Endometrium (tissue), 2 donors: ENCODE measurements at regions not wholly inside any gene's neighbourhood (a gene's known extent, or its start where the extent isn't known, plus 50 kb on each side); places are given as distances from the start of the nearest gene placed in this dataset.
"Not testable (repeated sequence)": the region's sequence is repeated elsewhere in the genome, so short reads cannot be mapped to it uniquely, and the experiment has no call there.

ENCODE experiments used
- FAIRE-seq: peaks from 2 replicates; lab custom pipeline; 2012; peaks lifted over from hg19 to GRCh38; lab: Jason Lieb, UNC
- donor health status: control.
- donor health status: control.

DNA sequence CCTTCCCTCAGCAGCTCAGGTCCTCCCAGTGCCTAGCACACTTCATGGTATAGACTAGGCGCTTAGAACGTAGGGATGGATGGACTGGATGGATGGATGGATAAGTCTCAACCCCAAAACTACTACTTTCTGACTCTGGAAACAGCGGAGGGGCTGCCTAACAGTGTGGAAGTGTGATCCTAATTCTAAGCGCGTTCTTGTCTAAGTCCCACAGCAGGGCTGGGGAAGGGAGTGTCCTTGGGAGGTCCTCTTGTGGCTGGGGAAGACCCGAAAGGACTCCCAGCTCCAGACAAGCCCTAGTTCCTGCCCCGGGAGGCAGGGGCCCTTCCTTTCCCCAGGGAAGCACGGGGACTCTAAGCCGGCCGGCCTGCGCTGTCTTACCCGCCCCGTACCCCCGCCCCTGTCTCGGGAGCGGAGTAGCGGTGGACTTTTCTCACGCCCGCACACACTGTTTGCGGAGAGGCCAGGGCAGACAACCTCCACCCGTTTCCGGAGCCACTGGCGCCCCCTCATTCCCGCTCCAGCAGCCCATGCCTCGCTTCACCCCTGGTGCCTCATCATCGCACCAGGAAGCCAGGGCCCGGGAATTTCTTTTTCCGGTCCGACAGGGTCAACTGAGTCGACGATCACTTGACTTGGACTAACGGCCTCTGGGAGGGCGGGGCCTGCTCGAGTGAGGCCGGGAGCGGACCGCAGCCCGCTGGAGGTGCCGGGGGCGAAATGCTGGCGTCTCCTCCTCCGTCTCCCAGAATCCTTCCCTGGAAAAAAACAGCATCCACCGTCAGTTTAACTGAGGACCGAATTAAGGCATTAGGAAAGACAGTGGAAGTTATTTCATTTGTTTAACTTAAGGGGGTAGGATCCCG lies 133.3 kb downstream of the TBC1D2B start:
- peak; percentile 93 for FAIRE-seq

DNA sequence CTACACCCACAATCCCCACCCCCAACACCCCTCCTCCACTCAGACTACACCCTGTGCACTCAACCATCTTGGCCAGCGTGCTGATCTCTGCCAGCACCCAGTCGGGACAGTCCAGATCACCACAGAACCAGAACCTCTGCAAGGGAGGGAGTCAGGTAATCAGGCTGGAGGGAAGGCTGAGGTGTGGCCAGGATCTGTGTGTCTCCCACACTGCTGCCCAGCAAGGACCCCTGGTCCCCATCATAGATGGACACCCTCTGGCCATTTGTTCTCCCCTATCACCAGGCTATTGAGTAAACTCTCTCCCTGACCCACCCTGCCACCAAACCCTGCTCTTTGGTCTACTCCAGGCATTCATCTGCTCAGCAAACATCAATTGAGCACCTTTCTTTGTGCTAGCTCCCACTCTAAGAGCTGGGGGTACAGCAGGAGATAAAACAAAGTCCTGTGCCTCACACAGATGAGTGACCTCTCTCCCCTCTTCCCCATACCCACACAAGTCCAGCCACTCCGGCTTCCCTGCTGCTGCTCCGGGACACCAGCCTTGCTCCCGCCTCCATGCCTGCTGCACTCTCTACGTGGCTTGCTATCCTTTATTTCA lies 134.8 kb downstream of the TBC1D2B start:
- FAIRE-seq: no peak

GRCh38 chr15:77941090-77941827 lies 136.3 kb downstream of the TBC1D2B start:
- not testable (repeated sequence) for FAIRE-seq

- no peak for FAIRE-seq
Observed at GRCh38 chr15:77940381-77940947, 137.0 kb downstream of the TBC1D2B start.

DNA sequence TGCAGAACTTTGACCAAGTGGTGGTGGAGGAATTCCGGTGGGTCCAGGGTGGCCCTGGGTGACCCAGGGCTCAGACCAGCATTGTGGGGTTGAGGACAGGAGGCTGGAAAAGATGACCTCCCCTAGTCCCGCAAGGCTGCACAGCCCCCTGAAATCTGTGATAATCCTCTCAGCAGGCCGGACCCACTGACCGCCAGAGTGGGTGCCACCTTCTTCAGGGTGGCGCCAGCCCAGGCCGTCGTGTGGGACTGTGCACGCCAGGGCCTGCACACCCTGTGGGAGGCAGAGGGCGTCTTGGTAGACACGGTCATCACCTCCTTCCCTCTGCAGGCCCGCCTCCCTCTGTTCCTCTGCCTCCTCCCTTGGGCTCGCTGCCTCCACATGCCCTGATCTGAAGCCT lies 137.7 kb downstream of the TBC1D2B start:
- no peak for FAIRE-seq

DNA sequence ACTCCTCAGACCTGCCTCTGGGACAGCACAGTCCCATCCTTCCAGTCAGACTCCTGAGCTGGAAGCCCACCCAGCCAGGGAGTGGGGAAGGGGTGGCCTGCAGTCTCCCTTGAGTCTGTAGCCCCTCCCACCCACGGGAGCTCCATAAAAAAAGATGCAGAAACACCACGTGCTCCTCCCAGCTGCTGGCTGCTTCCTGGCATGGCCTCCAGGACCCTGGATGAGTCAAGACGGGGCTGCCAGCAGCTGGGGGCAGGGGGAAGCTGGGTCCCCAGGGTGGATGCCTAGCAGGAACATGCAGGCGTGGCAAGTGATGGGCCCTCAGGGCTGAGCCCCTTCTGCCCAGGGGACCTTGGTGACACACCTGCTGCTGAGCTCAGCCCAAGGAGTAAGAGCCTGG lies 138.5 kb downstream of the TBC1D2B start:
- FAIRE-seq: not testable (repeated sequence)

GRCh38 chr15:77938546-77938945 lies 139.0 kb downstream of the TBC1D2B start:
- FAIRE-seq: not testable (repeated sequence)

DNA sequence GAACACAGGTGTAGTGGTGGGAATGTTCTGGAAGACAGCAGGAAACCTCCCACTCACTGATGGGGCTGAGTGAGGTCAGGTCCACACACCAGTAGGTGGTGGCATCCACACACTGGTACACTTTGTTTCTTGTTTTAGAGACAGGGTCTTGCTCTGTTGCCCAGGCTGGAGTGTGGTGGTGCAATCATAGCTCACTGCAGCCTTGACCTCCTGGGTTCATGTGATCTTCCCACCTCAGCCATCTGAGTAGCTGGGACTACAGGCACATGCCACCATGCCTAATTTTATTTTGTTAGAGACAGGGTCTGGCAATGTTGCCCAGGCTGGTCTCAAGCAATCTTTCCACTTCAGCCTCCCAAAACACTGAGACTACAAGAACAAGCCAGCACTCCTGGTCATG lies 140.9 kb downstream of the TBC1D2B start:
- FAIRE-seq: not testable (repeated sequence)

GRCh38 chr15:77934516-77934915 lies 143.0 kb downstream of the TBC1D2B start:
- not testable (repeated sequence) for FAIRE-seq

GRCh38 chr15:77930907-77931306 lies 146.6 kb downstream of the TBC1D2B start:
- not testable (repeated sequence) for FAIRE-seq

GRCh38 chr15:77930490-77930889 lies 147.0 kb downstream of the TBC1D2B start:
- not testable (repeated sequence) for FAIRE-seq

DNA sequence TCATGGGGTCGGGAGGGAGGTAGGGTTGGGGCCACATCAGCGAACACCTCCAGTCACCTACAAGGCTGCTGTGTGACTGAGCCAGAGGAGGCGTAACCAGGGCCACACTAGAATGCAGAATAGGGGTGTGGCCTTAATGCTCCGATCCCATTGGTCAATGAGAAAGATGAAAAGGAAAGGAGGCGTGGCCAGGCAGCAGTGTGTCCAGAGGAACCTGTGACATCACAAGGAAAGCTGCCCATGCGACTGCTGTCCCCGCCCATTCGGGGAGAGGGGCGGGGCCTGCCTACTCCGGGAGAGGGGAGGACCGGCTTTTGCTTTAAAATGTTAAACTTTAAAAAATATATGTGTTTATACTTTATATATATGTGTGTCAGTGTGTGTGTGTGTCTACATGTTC lies 150.7 kb downstream of the TBC1D2B start:
- not testable (repeated sequence) for FAIRE-seq

DNA sequence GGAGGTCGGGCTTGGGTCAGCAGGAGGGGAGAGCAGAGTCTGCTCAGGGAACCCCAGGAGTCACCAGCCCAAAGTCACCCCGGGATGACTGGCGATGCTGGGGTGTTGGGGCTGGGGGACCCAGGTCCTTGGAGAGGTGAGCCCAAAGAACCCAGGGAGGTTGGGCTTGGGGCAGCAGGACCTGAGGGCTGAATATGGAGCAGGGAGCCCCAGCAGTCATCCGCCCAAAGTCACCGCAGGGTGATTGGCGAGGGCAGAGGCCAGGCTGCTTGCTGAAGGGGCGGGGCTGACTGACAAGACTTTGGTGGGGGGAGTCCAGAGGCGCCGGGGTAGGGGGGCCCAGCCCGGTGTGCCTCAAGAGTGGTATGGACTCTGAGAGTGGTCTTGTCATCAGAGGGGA lies 151.2 kb downstream of the TBC1D2B start:
- not testable (repeated sequence) for FAIRE-seq

GRCh38 chr15:77925101-77925500 lies 152.4 kb downstream of the TBC1D2B start:
- FAIRE-seq: not testable (repeated sequence)

DNA sequence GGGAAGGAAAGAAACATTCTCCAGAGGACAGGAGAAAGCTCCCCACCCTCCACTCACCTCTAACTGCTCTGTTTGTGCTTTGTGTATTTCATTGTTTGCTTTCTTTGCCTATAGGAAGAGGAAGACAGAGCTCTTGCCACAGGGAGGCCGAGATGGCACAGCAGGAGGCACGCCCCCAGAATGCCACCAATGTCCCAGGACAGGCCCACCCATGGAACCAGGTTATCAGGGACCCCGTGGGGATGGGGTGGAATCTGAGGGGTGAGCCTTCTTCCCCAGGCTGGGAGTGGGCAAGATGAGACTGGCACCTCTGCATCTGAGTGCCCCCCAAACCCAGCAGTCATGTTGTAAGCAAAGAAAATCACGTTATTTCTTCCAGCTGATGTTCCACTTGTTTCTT lies 155.8 kb downstream of the TBC1D2B start:
- no peak for FAIRE-seq

GRCh38 chr15:77916966-77917635 lies 160.4 kb downstream of the TBC1D2B start:
- not testable (repeated sequence) for FAIRE-seq

- FAIRE-seq: not testable (repeated sequence)
Observed at GRCh38 chr15:77915961-77916330, 161.6 kb downstream of the TBC1D2B start.

- FAIRE-seq: no peak
Observed at GRCh38 chr15:77915261-77915960, 162.1 kb downstream of the TBC1D2B start.

DNA sequence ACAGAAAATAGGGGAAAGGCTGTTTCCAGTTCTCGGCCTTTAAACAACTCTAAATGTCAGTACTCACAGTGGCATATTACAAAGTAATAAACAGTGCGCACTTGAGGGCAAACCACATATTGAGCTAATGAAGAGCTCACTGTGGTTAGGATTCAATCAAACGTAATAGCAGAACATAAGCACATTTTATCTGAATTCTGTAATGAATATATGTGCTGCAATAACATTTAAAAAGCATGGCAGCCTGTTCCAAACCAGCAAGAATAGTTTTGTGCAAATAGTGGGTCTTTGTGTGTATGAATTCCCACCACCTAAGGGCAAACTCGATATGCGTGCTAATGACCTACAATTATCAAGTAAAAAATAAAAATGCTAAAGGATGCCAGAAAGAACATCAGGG lies 163.0 kb downstream of the TBC1D2B start:
- not testable (repeated sequence) for FAIRE-seq

- FAIRE-seq: not testable (repeated sequence)
Observed at GRCh38 chr15:77910030-77910911, 167.2 kb downstream of the TBC1D2B start.
